ENCODE measurements at regions not wholly inside any gene's neighbourhood (a gene's known extent, or its start where the extent isn't known, plus 50 kb on each side); places are given as distances from the start of the nearest gene placed in this dataset.

GRCh38 chr6:67888886-67889681, 746.0 kb upstream of the ADGRB3 start (continued):
- TF ChIP-seq HSF4 (CRISPR knock-in tag; IDR thresholded peaks at IDR 0.05; ENCODE audit: borderline replicate concordance), result peak; percentile 91
- peak; percentile 73 for TF ChIP-seq CTBP1 (IDR thresholded peaks at IDR 0.05; ENCODE audit: borderline replicate concordance)
- TF ChIP-seq NFRKB (IDR thresholded peaks at IDR 0.05; ENCODE audit: low read depth), result no peak; the same call in none of the 2 replicates
- TF ChIP-seq ZNF511 (CRISPR knock-in tag; IDR thresholded peaks at IDR 0.05), result no peak
- no peak for TF ChIP-seq USF2 (CRISPR knock-in tag; IDR thresholded peaks at IDR 0.05)
- no peak for TF ChIP-seq ZBTB1 (CRISPR knock-in tag; IDR thresholded peaks at IDR 0.05; ENCODE audit: borderline replicate concordance, low read depth)
- TF ChIP-seq, protein P1, sequence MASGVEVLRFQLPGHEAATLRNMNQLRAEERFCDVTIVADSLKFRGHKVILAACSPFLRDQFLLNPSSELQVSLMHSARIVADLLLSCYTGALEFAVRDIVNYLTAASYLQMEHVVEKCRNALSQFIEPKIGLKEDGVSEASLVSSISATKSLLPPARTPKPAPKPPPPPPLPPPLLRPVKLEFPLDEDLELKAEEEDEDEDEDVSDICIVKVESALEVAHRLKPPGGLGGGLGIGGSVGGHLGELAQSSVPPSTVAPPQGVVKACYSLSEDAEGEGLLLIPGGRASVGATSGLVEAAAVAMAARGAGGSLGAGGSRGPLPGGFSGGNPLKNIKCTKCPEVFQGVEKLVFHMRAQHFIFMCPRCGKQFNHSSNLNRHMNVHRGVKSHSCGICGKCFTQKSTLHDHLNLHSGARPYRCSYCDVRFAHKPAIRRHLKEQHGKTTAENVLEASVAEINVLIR (CRISPR knock-in tag; IDR thresholded peaks at IDR 0.05), result peak; percentile 64; the same call in 1 of the 2 replicates
- TF ChIP-seq, protein P2, sequence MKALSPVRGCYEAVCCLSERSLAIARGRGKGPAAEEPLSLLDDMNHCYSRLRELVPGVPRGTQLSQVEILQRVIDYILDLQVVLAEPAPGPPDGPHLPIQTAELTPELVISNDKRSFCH (CRISPR knock-in tag; IDR thresholded peaks at IDR 0.05), result no peak
- TF ChIP-seq, protein P2 (tag; IDR thresholded peaks at IDR 0.05), result peak; percentile 92
- no peak for TF ChIP-seq PTBP1 (IDR thresholded peaks at IDR 0.05; ENCODE audit: low read depth, low read length)
- TF ChIP-seq ZFP1 (CRISPR knock-in tag; IDR thresholded peaks at IDR 0.05), result no peak
- no peak for TF ChIP-seq SIX5 (IDR thresholded peaks at IDR 0.05; ENCODE audit: borderline replicate concordance in 1 of 2, insufficient read depth in 1 of 2, low read depth in 1 of 2, low read length in 2 of 2)
- TF ChIP-seq ESRRB (CRISPR knock-in tag; IDR thresholded peaks at IDR 0.05; ENCODE audit: borderline replicate concordance), result no peak
- no peak for TF ChIP-seq ZNF507 (tag; conservative IDR thresholded peaks at IDR 0.05)
- no peak for TF ChIP-seq RBM17 (IDR thresholded peaks at IDR 0.05; ENCODE audit: borderline replicate concordance, low read depth, low read length)
- peak; percentile 41; the same call in 1 of the 2 replicates for TF ChIP-seq MAFF (IDR thresholded peaks at IDR 0.05; ENCODE audit: low read length)
- TF ChIP-seq JUNB (CRISPR knock-in tag; conservative IDR thresholded peaks at IDR 0.05), result no peak
- no peak for TF ChIP-seq SLC30A9 (CRISPR knock-in tag; IDR thresholded peaks at IDR 0.05)
- TF ChIP-seq CCNT2 (IDR thresholded peaks at IDR 0.05; ENCODE audit: borderline replicate concordance, extremely low read depth, insufficient read length, low read depth, low read length), result peak; percentile 98
- TF ChIP-seq DPF2 (IDR thresholded peaks at IDR 0.05), result peak; percentile 96
- no peak for TF ChIP-seq FUS (optimal IDR thresholded peaks at IDR 0.05; ENCODE audit: low read depth, low read length)

Measured in K562 (cell line).